IMR-90 (cell line): ENCODE measurements at regions not wholly inside any gene's neighbourhood (a gene's known extent, or its start where the extent isn't known, plus 50 kb on each side); places are given as distances from the start of the nearest gene placed in this dataset.

Source experiments
- ATAC-seq: fragments of 200-7000 bp; cut with Tn5 transposase; 2 replicates; pipeline ENCODE4 v1.9.1; 2020; ENCODE audit warnings: low read depth, mild to moderate bottlenecking, moderate library complexity
- BruUV-seq: library from RNA; stranded (reverse); fragments of 400-500 nt; replicated peaks from 2 replicates; lab custom pipeline; 2021; lab: Mats Ljungman, UMichigan
- CTCF ChIA-PET: fragments of 300-600 bp; formaldehyde crosslinking; extraction: SDS; loops from one replicate; lab custom pipeline; 2021; ENCODE audit warnings: antibody characterized with exemption; lab: Yijun Ruan, JAX
- POLR2A ChIA-PET: fragments of 300-600 bp; sonication (Branson Sonifier 250); formaldehyde crosslinking; loops from one replicate; lab custom pipeline; 2022; ENCODE audit warnings: antibody characterized with exemption; ENCODE audit not compliant: unreplicated experiment; lab: Charles Lee
- DNase-seq: peaks from one replicate; pipeline ENCODE4 v3.0.0; 2013
- H2AFZ ChIP-seq: replicated peaks from 2 replicates; pipeline ENCODE3; 2013; ENCODE audit warnings: low read length, mild to moderate bottlenecking; ENCODE audit not compliant: poor library complexity
- H2AK5ac ChIP-seq: 2 replicates; pipeline ENCODE4 v1.6.1; 2013; ENCODE audit warnings: low read depth, low read length, inconsistent platforms
- H2AK9ac ChIP-seq: replicated peaks from 2 replicates; pipeline ENCODE3; 2013; ENCODE audit warnings: mild to moderate bottlenecking, low read depth, low read length, moderate library complexity; ENCODE audit not compliant: poor library complexity
- H2BK120ac ChIP-seq: 2 replicates; pipeline ENCODE4 v1.6.1; 2013; ENCODE audit warnings: low read depth, low read length, inconsistent platforms
- H2BK15ac ChIP-seq: 3 replicates; pipeline ENCODE4 v1.6.1; 2013; ENCODE audit warnings: low read depth, low read length, inconsistent platforms
- H2BK20ac ChIP-seq: 2 replicates; pipeline ENCODE4 v1.6.1; 2013; ENCODE audit warnings: low read depth, mild to moderate bottlenecking, inconsistent platforms, low read length, moderate library complexity
- H2BK5ac ChIP-seq: 2 replicates; pipeline ENCODE4 v1.6.1; 2013; ENCODE audit warnings: mild to moderate bottlenecking, low read depth, low read length, inconsistent platforms; ENCODE audit not compliant: poor library complexity, severe bottlenecking
- H3K14ac ChIP-seq: replicated peaks from 2 replicates; pipeline ENCODE4 v1.6.1; 2013; ENCODE audit warnings: low read depth, low read length, inconsistent platforms
- H3K18ac ChIP-seq: 2 replicates; pipeline ENCODE4 v1.6.1; 2013; ENCODE audit warnings: low read depth, low read length, control low read depth
- H3K23ac ChIP-seq: 2 replicates; pipeline ENCODE4 v1.6.1; 2013; ENCODE audit warnings: low read depth, low read length, inconsistent platforms
- H3K27ac ChIP-seq: 2 replicates; pipeline ENCODE4 v1.5.1; 2013; ENCODE audit warnings: mild to moderate bottlenecking, control low read depth, low read length; ENCODE audit not compliant: insufficient read depth
- H3K27me3 ChIP-seq: 2 replicates; pipeline ENCODE4 v1.6.1; 2013; ENCODE audit warnings: low read length; ENCODE audit not compliant: control insufficient read depth, insufficient read depth
- H3K36me3 ChIP-seq: 2 replicates; pipeline ENCODE4 v1.6.1; 2013; ENCODE audit warnings: low read length, mixed read lengths; ENCODE audit not compliant: control insufficient read depth, insufficient read depth
- H3K4ac ChIP-seq: 2 replicates; pipeline ENCODE4 v1.6.1; 2013; ENCODE audit warnings: low read depth, low read length, inconsistent platforms
- H3K4me1 ChIP-seq: 2 replicates; pipeline ENCODE4 v1.6.1; 2013; ENCODE audit warnings: low read length, mixed read lengths; ENCODE audit not compliant: control insufficient read depth, insufficient read depth
- H3K4me2 ChIP-seq: 2 replicates; pipeline ENCODE4 v1.6.1; 2013; ENCODE audit warnings: low read depth, mild to moderate bottlenecking, control low read depth, low read length, moderate library complexity
- H3K4me3 ChIP-seq: 2 replicates; pipeline ENCODE4 v1.5.1; 2013; ENCODE audit warnings: low read depth, mild to moderate bottlenecking, control low read depth, low read length, moderate library complexity; ENCODE audit not compliant: insufficient read depth
- H3K56ac ChIP-seq: 2 replicates; pipeline ENCODE4 v1.6.1; 2013; ENCODE audit warnings: low read length, inconsistent platforms; ENCODE audit not compliant: insufficient read depth; ENCODE audit errors: extremely low read depth
- H3K79me1 ChIP-seq, 2 experiments: 2 replicates each; pipeline ENCODE4 v1.6.1; 2013; ENCODE audit warnings: low read length in 2 of 2, inconsistent platforms in 1 of 2, low read depth in 1 of 2
- H3K9ac ChIP-seq: 2 replicates; pipeline ENCODE4 v1.6.1; 2013; ENCODE audit warnings: low read depth, low read length, control low read depth
- H3K9me1 ChIP-seq: 2 replicates; pipeline ENCODE4 v1.6.1; 2013; ENCODE audit warnings: low read length, inconsistent platforms; ENCODE audit not compliant: insufficient read depth
- H3K9me3 ChIP-seq: 2 replicates; pipeline ENCODE4 v1.6.1; 2013; ENCODE audit warnings: low read length; ENCODE audit not compliant: control insufficient read depth, insufficient read depth
- H4K20me1 ChIP-seq: 2 replicates; pipeline ENCODE4 v1.6.1; 2013; ENCODE audit warnings: low read length, inconsistent platforms; ENCODE audit not compliant: insufficient read depth
- H4K5ac ChIP-seq: 2 replicates; pipeline ENCODE4 v1.6.1; 2013; ENCODE audit warnings: mild to moderate bottlenecking, low read depth, low read length, control low read depth
- H4K8ac ChIP-seq, 2 experiments: 2 replicates each; pipeline ENCODE4 v1.6.1; 2013; ENCODE audit warnings: low read depth in 2 of 2, low read length in 2 of 2, control low read depth in 1 of 2, inconsistent platforms in 1 of 2
- H4K91ac ChIP-seq: 2 replicates; pipeline ENCODE4 v1.6.1; 2013; ENCODE audit warnings: low read depth, low read length, inconsistent platforms; ENCODE audit not compliant: insufficient read depth
- CEBPB ChIP-seq: IDR thresholded peaks from 2 replicates; pipeline ENCODE4 v1.6.1; 2012; ENCODE audit warnings: low read depth, low read length, improper control_type of control experiment
- ELK1 ChIP-seq: fragments of 150-350 bp; IDR thresholded peaks from 2 replicates; pipeline ENCODE4 v1.6.1; 2016; ENCODE audit warnings: low read depth, mild to moderate bottlenecking, low read length, moderate library complexity, borderline replicate concordance
- MAZ ChIP-seq: IDR thresholded peaks from 2 replicates; pipeline ENCODE4 v1.6.1; 2012; ENCODE audit warnings: low read depth, mild to moderate bottlenecking, low read length, improper control_type of control experiment, moderate library complexity, borderline replicate concordance
- POLR2A ChIP-seq: IDR thresholded peaks from 2 replicates; pipeline ENCODE4 v1.6.1; 2012; ENCODE audit warnings: mild to moderate bottlenecking, low read depth, low read length
- RFX5 ChIP-seq: IDR thresholded peaks from 2 replicates; pipeline ENCODE4 v1.8.0; 2012; ENCODE audit warnings: low read depth, mild to moderate bottlenecking, low read length, moderate library complexity
- WGBS, 2 experiments: methylation state at CpG; one replicate each; pipeline versions ENCODE4 v1.1.5 to v1.1.7; 2013; ENCODE audit warnings: missing lambda C conversion rate in 2 of 2; ENCODE audit not compliant: insufficient read length in 1 of 2; ENCODE audit errors: extremely low coverage in 2 of 2; 5-methylcytosine and 5-hydroxymethylcytosine counted together
- dilution Hi-C: fragments of 300-500 bp; cut with HindIII; formaldehyde crosslinking; loops from one replicate; pipeline ENCODE4 v1.14.3; 2018; ENCODE audit warnings: low sequenced_read_pairs; ENCODE audit not compliant: unreplicated experiment
- in situ Hi-C: fragments of 300-500 bp; cut with MboI; formaldehyde crosslinking; loops from 3 replicates; pipeline ENCODE4 v1.14.3; 2019; ENCODE audit warnings: low sequenced_read_pairs, inconsistent platforms, mixed read lengths
- intact Hi-C: fragments of 100-400 bp; cut with micrococcal nuclease; formaldehyde crosslinking; loops from 2 replicates; pipeline ENCODE4 v1.10.0; 2022

GRCh38 chr10:37439826-37440225 is 314.4 kb downstream of the ANKRD30A start:
- Histone ChIP-seq H2BK15ac (no peak overlapping the region), H3K27ac (no peak overlapping the region), H3K27me3 (no peaks in the 10 kb centered on the region), H3K4me1 (no peaks in the 10 kb centered on the region), H3K4me3 (no peak overlapping the region), H2BK20ac (no peak overlapping the region), H3K9ac (no peak overlapping the region), H3K23ac (no peak overlapping the region), H4K8ac (no peak overlapping the region), H3K9me1 (no peaks in the 10 kb centered on the region), H3K14ac (no peak overlapping the region), H4K91ac (no peak overlapping the region), H2AFZ (no peak overlapping the region), H2AK9ac (no peak overlapping the region), H4K20me1 (no peaks in the 10 kb centered on the region), H3K36me3 (no peaks in the 10 kb centered on the region), H2BK120ac (no peak overlapping the region), H2BK5ac (no peak overlapping the region), H3K79me1 (no peaks in the 10 kb centered on the region), H3K56ac (no peak overlapping the region), H4K5ac (no peak overlapping the region), H3K9me3 (peaks cover 5% of the 10 kb centered on the region), H3K4ac (no peak overlapping the region), H3K18ac (no peak overlapping the region), H2AK5ac (no peak overlapping the region), H3K4me2 (no peak overlapping the region)
- dilution Hi-C loops = no loop called here
- no TSS peak for BruUV-seq
- in situ Hi-C loops = no loop called here
- DNase-seq (no peak), ATAC-seq (no peak)
- intact Hi-C loops = no loop called here
- TF ChIP-seq ELK1 (no peak), POLR2A (no peak), RFX5 (no peak), MAZ (no peak), CEBPB (no peak)
- WGBS, 2 experiments = no CpG with 5 or more reads among the region's 2 CpGs
- POLR2A ChIA-PET = no interaction called here
- CTCF ChIA-PET = no interaction called here
